ENCODE measurements at regions not wholly inside any gene's neighbourhood (a gene's known extent, or its start where the extent isn't known, plus 50 kb on each side); places are given as distances from the start of the nearest gene placed in this dataset.

GRCh38 chr6:137286916-137287315 lies 67.7 kb upstream of the IFNGR1 start (continued):
- TF ChIP-seq MTA3 (IDR thresholded peaks at IDR 0.05; ENCODE audit: borderline replicate concordance, low read length) = no peak
- TF ChIP-seq, protein P1, sequence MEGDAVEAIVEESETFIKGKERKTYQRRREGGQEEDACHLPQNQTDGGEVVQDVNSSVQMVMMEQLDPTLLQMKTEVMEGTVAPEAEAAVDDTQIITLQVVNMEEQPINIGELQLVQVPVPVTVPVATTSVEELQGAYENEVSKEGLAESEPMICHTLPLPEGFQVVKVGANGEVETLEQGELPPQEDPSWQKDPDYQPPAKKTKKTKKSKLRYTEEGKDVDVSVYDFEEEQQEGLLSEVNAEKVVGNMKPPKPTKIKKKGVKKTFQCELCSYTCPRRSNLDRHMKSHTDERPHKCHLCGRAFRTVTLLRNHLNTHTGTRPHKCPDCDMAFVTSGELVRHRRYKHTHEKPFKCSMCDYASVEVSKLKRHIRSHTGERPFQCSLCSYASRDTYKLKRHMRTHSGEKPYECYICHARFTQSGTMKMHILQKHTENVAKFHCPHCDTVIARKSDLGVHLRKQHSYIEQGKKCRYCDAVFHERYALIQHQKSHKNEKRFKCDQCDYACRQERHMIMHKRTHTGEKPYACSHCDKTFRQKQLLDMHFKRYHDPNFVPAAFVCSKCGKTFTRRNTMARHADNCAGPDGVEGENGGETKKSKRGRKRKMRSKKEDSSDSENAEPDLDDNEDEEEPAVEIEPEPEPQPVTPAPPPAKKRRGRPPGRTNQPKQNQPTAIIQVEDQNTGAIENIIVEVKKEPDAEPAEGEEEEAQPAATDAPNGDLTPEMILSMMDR (IDR thresholded peaks at IDR 0.05 in 2 of 3, conservative IDR thresholded peaks at IDR 0.05 in 1 of 3; ENCODE audit: control insufficient read depth in 2 of 3, extremely low read depth in 1 of 3, insufficient read depth in 1 of 3, low read depth in 3 of 3, low read length in 3 of 3) = no peak

- Histone ChIP-seq H3K36me3 (ENCODE audit: control insufficient read depth in 2 of 2, insufficient read depth in 2 of 2, low read length in 1 of 2) (no peaks in the 10 kb centered on the region), H3K79me2 (ENCODE audit: control insufficient read depth, insufficient read depth, low read length) (no peaks in the 10 kb centered on the region), H2AFZ (ENCODE audit: control insufficient read depth, low read depth, low read length) (no peak overlapping the region), H3K27me3 (replicated peaks in 1 of 2; ENCODE audit: control insufficient read depth in 2 of 2, insufficient read depth in 2 of 2, low read length in 1 of 2) (no peaks in the 10 kb centered on the region), H3K27ac (ENCODE audit: control insufficient read depth, insufficient read depth) (no peak overlapping the region), H3K4me1 (ENCODE audit: control insufficient read depth, insufficient read depth, low read length) (peaks cover 25% of the 10 kb centered on the region), H3K4me3 (no peak overlapping the region), H3K4me2 (ENCODE audit: control insufficient read depth, insufficient read depth) (no peak overlapping the region), H3K9me3 (replicated peaks; ENCODE audit: control insufficient read depth, insufficient read depth, low read length) (peaks cover 3% of the 10 kb centered on the region; the same call in 1 of the 3 replicates), H4K20me1 (ENCODE audit: control insufficient read depth, insufficient read depth) (no peaks in the 10 kb centered on the region), H3K9ac (ENCODE audit: control insufficient read depth, insufficient read depth, low read length) (no peak overlapping the region)
- DNase-seq (ENCODE audit: low read depth, low spot score) (no peak), ATAC-seq (no peak), FAIRE-seq (no peak)
- CTCF ChIA-PET = interaction anchor here (1.1 to 2.7 kb wide), 3 partner anchors 23 to 120 kb away, joined by 3 to 25 read pairs (median 7); no protein-coding TSS in a partner anchor
- WGBS (ENCODE audit: insufficient coverage, insufficient replicate concordance, low lambda C conversion rate, missing lambda C conversion rate) = 94% methylated on average over 1 of the region's 1 CpG
- POLR2A ChIA-PET = no interaction called here
- SMC1A ChIA-PET (ENCODE audit: uncharacterized antibody, unreplicated experiment) = interaction anchor here (0.7 to 5.4 kb wide), 10 partner anchors 11 to 360 kb away, joined by 3 to 30 read pairs (median 4); no protein-coding TSS in a partner anchor
- in situ Hi-C loops (cut with MboI) (no loop called here), intact Hi-C loops (cut with micrococcal nuclease; ENCODE audit: unreplicated experiment) (no loop called here)
- no TSS peak for BruUV-seq (replicated peaks)
- RAD21 ChIA-PET (ENCODE audit: unreplicated experiment) = interaction anchor here (0.7 kb wide), 1 partner anchor 58 kb away, joined by 3 read pairs; no protein-coding TSS in a partner anchor
- TF ChIP-seq CEBPZ (IDR thresholded peaks at IDR 0.05; ENCODE audit: low read depth, low read length) = no peak
- TF ChIP-seq, protein P2, sequence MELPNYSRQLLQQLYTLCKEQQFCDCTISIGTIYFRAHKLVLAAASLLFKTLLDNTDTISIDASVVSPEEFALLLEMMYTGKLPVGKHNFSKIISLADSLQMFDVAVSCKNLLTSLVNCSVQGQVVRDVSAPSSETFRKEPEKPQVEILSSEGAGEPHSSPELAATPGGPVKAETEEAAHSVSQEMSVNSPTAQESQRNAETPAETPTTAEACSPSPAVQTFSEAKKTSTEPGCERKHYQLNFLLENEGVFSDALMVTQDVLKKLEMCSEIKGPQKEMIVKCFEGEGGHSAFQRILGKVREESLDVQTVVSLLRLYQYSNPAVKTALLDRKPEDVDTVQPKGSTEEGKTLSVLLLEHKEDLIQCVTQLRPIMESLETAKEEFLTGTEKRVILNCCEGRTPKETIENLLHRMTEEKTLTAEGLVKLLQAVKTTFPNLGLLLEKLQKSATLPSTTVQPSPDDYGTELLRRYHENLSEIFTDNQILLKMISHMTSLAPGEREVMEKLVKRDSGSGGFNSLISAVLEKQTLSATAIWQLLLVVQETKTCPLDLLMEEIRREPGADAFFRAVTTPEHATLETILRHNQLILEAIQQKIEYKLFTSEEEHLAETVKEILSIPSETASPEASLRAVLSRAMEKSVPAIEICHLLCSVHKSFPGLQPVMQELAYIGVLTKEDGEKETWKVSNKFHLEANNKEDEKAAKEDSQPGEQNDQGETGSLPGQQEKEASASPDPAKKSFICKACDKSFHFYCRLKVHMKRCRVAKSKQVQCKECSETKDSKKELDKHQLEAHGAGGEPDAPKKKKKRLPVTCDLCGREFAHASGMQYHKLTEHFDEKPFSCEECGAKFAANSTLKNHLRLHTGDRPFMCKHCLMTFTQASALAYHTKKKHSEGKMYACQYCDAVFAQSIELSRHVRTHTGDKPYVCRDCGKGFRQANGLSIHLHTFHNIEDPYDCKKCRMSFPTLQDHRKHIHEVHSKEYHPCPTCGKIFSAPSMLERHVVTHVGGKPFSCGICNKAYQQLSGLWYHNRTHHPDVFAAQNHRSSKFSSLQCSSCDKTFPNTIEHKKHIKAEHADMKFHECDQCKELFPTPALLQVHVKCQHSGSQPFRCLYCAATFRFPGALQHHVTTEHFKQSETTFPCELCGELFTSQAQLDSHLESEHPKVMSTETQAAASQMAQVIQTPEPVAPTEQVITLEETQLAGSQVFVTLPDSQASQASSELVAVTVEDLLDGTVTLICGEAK (IDR thresholded peaks at IDR 0.05; ENCODE audit: borderline replicate concordance) = no peak
- no peak for TF ChIP-seq ZNF274 (IDR thresholded peaks at IDR 0.05; ENCODE audit: insufficient read depth, insufficient read length)
- no peak for TF ChIP-seq ZBED1 (IDR thresholded peaks at IDR 0.05; ENCODE audit: borderline replicate concordance)
- TF ChIP-seq PAX5 (IDR thresholded peaks at IDR 0.05; ENCODE audit: borderline replicate concordance, low read depth, low read length) = no peak
- no peak for TF ChIP-seq CHD1 (IDR thresholded peaks at IDR 0.05; ENCODE audit: low read depth, low read length)
- TF ChIP-seq, protein P3, sequence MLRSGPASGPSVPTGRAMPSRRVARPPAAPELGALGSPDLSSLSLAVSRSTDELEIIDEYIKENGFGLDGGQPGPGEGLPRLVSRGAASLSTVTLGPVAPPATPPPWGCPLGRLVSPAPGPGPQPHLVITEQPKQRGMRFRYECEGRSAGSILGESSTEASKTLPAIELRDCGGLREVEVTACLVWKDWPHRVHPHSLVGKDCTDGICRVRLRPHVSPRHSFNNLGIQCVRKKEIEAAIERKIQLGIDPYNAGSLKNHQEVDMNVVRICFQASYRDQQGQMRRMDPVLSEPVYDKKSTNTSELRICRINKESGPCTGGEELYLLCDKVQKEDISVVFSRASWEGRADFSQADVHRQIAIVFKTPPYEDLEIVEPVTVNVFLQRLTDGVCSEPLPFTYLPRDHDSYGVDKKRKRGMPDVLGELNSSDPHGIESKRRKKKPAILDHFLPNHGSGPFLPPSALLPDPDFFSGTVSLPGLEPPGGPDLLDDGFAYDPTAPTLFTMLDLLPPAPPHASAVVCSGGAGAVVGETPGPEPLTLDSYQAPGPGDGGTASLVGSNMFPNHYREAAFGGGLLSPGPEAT (IDR thresholded peaks at IDR 0.05; ENCODE audit: low read depth) = no peak
- no peak for TF ChIP-seq NFYB (IDR thresholded peaks at IDR 0.05; ENCODE audit: insufficient read depth, low read depth, low read length)
- no peak for TF ChIP-seq HDAC2 (IDR thresholded peaks at IDR 0.05)
- TF ChIP-seq CHD2 (IDR thresholded peaks at IDR 0.05; ENCODE audit: borderline replicate concordance, low read depth, low read length) = no peak
These were observed 67.2 kb upstream of the IFNGR1 start for GRCh38 chr6:137286368-137286767.

Measured in GM12878 (cell line).